ENCODE measurements at regions not wholly inside any gene's neighbourhood (a gene's known extent, or its start where the extent isn't known, plus 50 kb on each side); places are given as distances from the start of the nearest gene placed in this dataset.

GRCh38 chr10:61188691-61189090, 244.7 kb upstream of the RHOBTB1 start:
- DNase-seq: no peak

GRCh38 chr10:61188101-61188500, 244.1 kb upstream of the RHOBTB1 start:
- no peak for DNase-seq

- DNase-seq: no peak
Measured at GRCh38 chr10:61187601-61188000, 243.6 kb upstream of the RHOBTB1 start.

- DNase-seq: no peak
Measured at GRCh38 chr10:61186408-61186807, 242.4 kb upstream of the RHOBTB1 start.

- no peak for DNase-seq
Measured at GRCh38 chr10:61184429-61184828, 240.4 kb upstream of the RHOBTB1 start.

GRCh38 chr10:61183967-61184366, 240.0 kb upstream of the RHOBTB1 start:
- DNase-seq: no peak

- DNase-seq: no peak
Measured at GRCh38 chr10:61181832-61182231, 237.8 kb upstream of the RHOBTB1 start.

GRCh38 chr10:61179771-61180170, 235.8 kb upstream of the RHOBTB1 start:
- no peak for DNase-seq

- no peak for DNase-seq
Measured at GRCh38 chr10:61176424-61176823, 232.4 kb upstream of the RHOBTB1 start.

GRCh38 chr10:61175316-61175715, 231.3 kb upstream of the RHOBTB1 start:
- no peak for DNase-seq

GRCh38 chr10:61173450-61173849, 229.5 kb upstream of the RHOBTB1 start:
- DNase-seq: no peak

GRCh38 chr10:61172182-61172926, 228.4 kb upstream of the RHOBTB1 start:
- DNase-seq: no peak

- DNase-seq: no peak
Measured at GRCh38 chr10:61170594-61170993, 226.6 kb upstream of the RHOBTB1 start.

GRCh38 chr10:61169294-61169693, 225.3 kb upstream of the RHOBTB1 start:
- DNase-seq: no peak

- DNase-seq: no peak
Measured at GRCh38 chr10:61166489-61166888, 222.5 kb upstream of the RHOBTB1 start.

- DNase-seq: no peak
Measured at GRCh38 chr10:61166065-61166464, 222.1 kb upstream of the RHOBTB1 start.

- no peak for DNase-seq
Measured at GRCh38 chr10:61164458-61165160, 220.6 kb upstream of the RHOBTB1 start.

GRCh38 chr10:61163403-61163802, 219.4 kb upstream of the RHOBTB1 start:
- no peak for DNase-seq

- DNase-seq: no peak
Measured at GRCh38 chr10:61160253-61160652, 216.3 kb upstream of the RHOBTB1 start.

GRCh38 chr10:61159253-61159652, 215.3 kb upstream of the RHOBTB1 start:
- no peak for DNase-seq

GRCh38 chr10:61157182-61157581, 213.2 kb upstream of the RHOBTB1 start:
- no peak for DNase-seq

GRCh38 chr10:61153771-61154170, 209.8 kb upstream of the RHOBTB1 start:
- DNase-seq: no peak

- DNase-seq: no peak
Measured at GRCh38 chr10:61151059-61151458, 207.1 kb upstream of the RHOBTB1 start.

Data from anterior cingulate cortex (tissue), 58 donors.